Bone marrow (tissue), 2 donors: ENCODE measurements at regions not wholly inside any gene's neighbourhood (a gene's known extent, or its start where the extent isn't known, plus 50 kb on each side); places are given as distances from the start of the nearest gene placed in this dataset.
"Not testable (repeated sequence)": the region's sequence is repeated elsewhere in the genome, so short reads cannot be mapped to it uniquely, and the experiment has no call there.

Experiments used
- DNase-seq, 2 donors: peaks; one replicate each; lab custom pipeline; 2025; lab: John Stamatoyannopoulos, UW

GRCh38 chr7:131143869-131144268 lies 183.8 kb upstream of the MKLN1 start:
- DNase-seq: no peak

GRCh38 chr7:131145026-131145425 lies 182.7 kb upstream of the MKLN1 start:
- no peak for DNase-seq

- DNase-seq: no peak
These were observed 181.9 kb upstream of the MKLN1 start for GRCh38 chr7:131145770-131146169.

- no peak for DNase-seq
These were observed 180.1 kb upstream of the MKLN1 start for GRCh38 chr7:131147604-131148003.

GRCh38 chr7:131148258-131148657 lies 179.4 kb upstream of the MKLN1 start:
- no peak for DNase-seq

GRCh38 chr7:131148708-131149428 lies 178.8 kb upstream of the MKLN1 start:
- no peak for DNase-seq

GRCh38 chr7:131149429-131149773 lies 178.3 kb upstream of the MKLN1 start:
- no peak for DNase-seq

GRCh38 chr7:131149840-131150239 lies 177.8 kb upstream of the MKLN1 start:
- DNase-seq: no peak

- no peak for DNase-seq
These were observed 176.6 kb upstream of the MKLN1 start for GRCh38 chr7:131151034-131151433.

- DNase-seq: no peak
These were observed 174.9 kb upstream of the MKLN1 start for GRCh38 chr7:131152766-131153165.

- no peak for DNase-seq
These were observed 173.3 kb upstream of the MKLN1 start for GRCh38 chr7:131154380-131154779.

GRCh38 chr7:131157530-131158243 lies 170.0 kb upstream of the MKLN1 start:
- no peak for DNase-seq

GRCh38 chr7:131158244-131158636 lies 169.4 kb upstream of the MKLN1 start:
- DNase-seq: not testable (repeated sequence)

GRCh38 chr7:131159961-131160361 lies 167.7 kb upstream of the MKLN1 start:
- DNase-seq: no peak

- DNase-seq: no peak
These were observed 166.6 kb upstream of the MKLN1 start for GRCh38 chr7:131161103-131161502.

GRCh38 chr7:131164025-131164925 lies 163.4 kb upstream of the MKLN1 start:
- DNase-seq: no peak

- DNase-seq: no peak
These were observed 161.6 kb upstream of the MKLN1 start for GRCh38 chr7:131166066-131166465.

GRCh38 chr7:131170440-131171271 lies 157.0 kb upstream of the MKLN1 start:
- no peak for DNase-seq

GRCh38 chr7:131173145-131173890 lies 154.4 kb upstream of the MKLN1 start:
- no peak for DNase-seq

GRCh38 chr7:131174391-131174790 lies 153.3 kb upstream of the MKLN1 start:
- no peak for DNase-seq

- DNase-seq: no peak
These were observed 152.8 kb upstream of the MKLN1 start for GRCh38 chr7:131174855-131175254.
